ENCODE measurements at regions not wholly inside any gene's neighbourhood (a gene's known extent, or its start where the extent isn't known, plus 50 kb on each side); places are given as distances from the start of the nearest gene placed in this dataset.

GRCh38 chr6:1502041-1502440 is 107.7 kb upstream of the FOXC1 start:
- H3K27me3 ChIP-seq (replicated peaks in 2 of 5; ENCODE audit: control insufficient read depth in 4 of 5, insufficient read depth in 5 of 5, low read length in 4 of 5): peaks cover 0 to 8% (median 0%) of the 10 kb centered on the region in 5 experiments
- no peak overlapping the region for H3K4me3 ChIP-seq (ENCODE audit: control insufficient read depth in 1 of 7, extremely low read depth in 1 of 7, insufficient read depth in 4 of 7, low read depth in 2 of 7, low read length in 6 of 7)
- H3K4me1 ChIP-seq (ENCODE audit: control extremely low read depth in 1 of 4, control insufficient read depth in 4 of 4, insufficient read depth in 4 of 4, low read length in 3 of 4): no peaks in the 10 kb centered on the region
- no peaks in the 10 kb centered on the region for H3K36me3 ChIP-seq (ENCODE audit: control insufficient read depth in 4 of 4, insufficient read depth in 4 of 4, low read length in 3 of 4)
- ChIA-PET CTCF (no interaction called here), POLR2A (no interaction called here)
- no peak for DNase-seq
- no peaks in the 10 kb centered on the region for H3K9me3 ChIP-seq (ENCODE audit: control extremely low read depth in 1 of 5, control insufficient read depth in 4 of 5, insufficient read depth in 2 of 5, low read depth in 1 of 5, low read length in 4 of 5)
- WGBS (ENCODE audit: insufficient coverage): 90% methylated on average over 4 of the region's 7 CpGs
- H3K27ac ChIP-seq (ENCODE audit: insufficient read depth in 1 of 2, low read depth in 1 of 2, low read length in 2 of 2, poor library complexity in 1 of 2, severe bottlenecking in 2 of 2): no peak overlapping the region

GRCh38 chr6:1503811-1504210 is 105.9 kb upstream of the FOXC1 start:
- H3K27ac ChIP-seq (ENCODE audit: insufficient read depth in 1 of 2, low read depth in 1 of 2, low read length in 2 of 2, poor library complexity in 1 of 2, severe bottlenecking in 2 of 2): no peak overlapping the region
- H3K4me1 ChIP-seq (ENCODE audit: control extremely low read depth in 1 of 4, control insufficient read depth in 4 of 4, insufficient read depth in 4 of 4, low read length in 3 of 4): no peaks in the 10 kb centered on the region
- H3K4me3 ChIP-seq (ENCODE audit: control insufficient read depth in 1 of 7, extremely low read depth in 1 of 7, insufficient read depth in 4 of 7, low read depth in 2 of 7, low read length in 6 of 7): no peak overlapping the region
- no peaks in the 10 kb centered on the region for H3K36me3 ChIP-seq (ENCODE audit: control insufficient read depth in 4 of 4, insufficient read depth in 4 of 4, low read length in 3 of 4)
- H3K27me3 ChIP-seq (replicated peaks in 2 of 5; ENCODE audit: control insufficient read depth in 4 of 5, insufficient read depth in 5 of 5, low read length in 4 of 5): peaks cover 0 to 8% (median 0%) of the 10 kb centered on the region in 5 experiments
- CTCF ChIA-PET: no interaction called here
- POLR2A ChIA-PET: no interaction called here
- WGBS (ENCODE audit: insufficient coverage): 80% methylated on average over 1 of the region's 3 CpGs
- DNase-seq: no peak
- H3K9me3 ChIP-seq (ENCODE audit: control extremely low read depth in 1 of 5, control insufficient read depth in 4 of 5, insufficient read depth in 2 of 5, low read depth in 1 of 5, low read length in 4 of 5): peaks cover 0 to 1% (median 0%) of the 10 kb centered on the region in 5 experiments

GRCh38 chr6:1504465-1504864 is 105.2 kb upstream of the FOXC1 start:
- ChIA-PET CTCF (no interaction called here), POLR2A (no interaction called here)
- Histone ChIP-seq H3K36me3 (ENCODE audit: control insufficient read depth in 4 of 4, insufficient read depth in 4 of 4, low read length in 3 of 4) (no peaks in the 10 kb centered on the region), H3K27ac (ENCODE audit: insufficient read depth in 1 of 2, low read depth in 1 of 2, low read length in 2 of 2, poor library complexity in 1 of 2, severe bottlenecking in 2 of 2) (no peak overlapping the region), H3K27me3 (replicated peaks in 2 of 5; ENCODE audit: control insufficient read depth in 4 of 5, insufficient read depth in 5 of 5, low read length in 4 of 5) (peaks cover 0 to 8% (median 0%) of the 10 kb centered on the region in 5 experiments), H3K4me3 (ENCODE audit: control insufficient read depth in 1 of 7, extremely low read depth in 1 of 7, insufficient read depth in 4 of 7, low read depth in 2 of 7, low read length in 6 of 7) (no peak overlapping the region), H3K9me3 (ENCODE audit: control extremely low read depth in 1 of 5, control insufficient read depth in 4 of 5, insufficient read depth in 2 of 5, low read depth in 1 of 5, low read length in 4 of 5) (peaks cover 0 to 7% (median 0%) of the 10 kb centered on the region in 5 experiments), H3K4me1 (ENCODE audit: control extremely low read depth in 1 of 4, control insufficient read depth in 4 of 4, insufficient read depth in 4 of 4, low read length in 3 of 4) (no peaks in the 10 kb centered on the region)
- 99% methylated on average over 10 of the region's 10 CpGs for WGBS (ENCODE audit: insufficient coverage)
- no peak for DNase-seq

- peaks cover 0 to 14% (median 0%) of the 10 kb centered on the region in 5 experiments for H3K27me3 ChIP-seq (replicated peaks in 2 of 5; ENCODE audit: control insufficient read depth in 4 of 5, insufficient read depth in 5 of 5, low read length in 4 of 5)
- no peaks in the 10 kb centered on the region for H3K36me3 ChIP-seq (ENCODE audit: control insufficient read depth in 4 of 4, insufficient read depth in 4 of 4, low read length in 3 of 4)
- H3K4me1 ChIP-seq (ENCODE audit: control extremely low read depth in 1 of 4, control insufficient read depth in 4 of 4, insufficient read depth in 4 of 4, low read length in 3 of 4): no peaks in the 10 kb centered on the region
- H3K27ac ChIP-seq (ENCODE audit: insufficient read depth in 1 of 2, low read depth in 1 of 2, low read length in 2 of 2, poor library complexity in 1 of 2, severe bottlenecking in 2 of 2): no peak overlapping the region
- ChIA-PET POLR2A (no interaction called here), CTCF (no interaction called here)
- peaks cover 0 to 13% (median 5%) of the 10 kb centered on the region in 5 experiments for H3K9me3 ChIP-seq (ENCODE audit: control extremely low read depth in 1 of 5, control insufficient read depth in 4 of 5, insufficient read depth in 2 of 5, low read depth in 1 of 5, low read length in 4 of 5)
- 100% methylated on average over 4 of the region's 6 CpGs for WGBS (ENCODE audit: insufficient coverage)
- DNase-seq: no peak
- no peak overlapping the region for H3K4me3 ChIP-seq (ENCODE audit: control insufficient read depth in 1 of 7, extremely low read depth in 1 of 7, insufficient read depth in 4 of 7, low read depth in 2 of 7, low read length in 6 of 7)
Measured at GRCh38 chr6:1507251-1507650, 102.5 kb upstream of the FOXC1 start.

- no peak for DNase-seq
- WGBS (ENCODE audit: insufficient coverage): 100% methylated on average over 4 of the region's 4 CpGs
- POLR2A ChIA-PET: no interaction called here
- Histone ChIP-seq H3K4me3 (ENCODE audit: control insufficient read depth in 1 of 7, extremely low read depth in 1 of 7, insufficient read depth in 4 of 7, low read depth in 2 of 7, low read length in 6 of 7) (no peak overlapping the region), H3K27me3 (replicated peaks in 2 of 5; ENCODE audit: control insufficient read depth in 4 of 5, insufficient read depth in 5 of 5, low read length in 4 of 5) (peaks cover 0 to 17% (median 0%) of the 10 kb centered on the region in 5 experiments), H3K27ac (ENCODE audit: insufficient read depth in 1 of 2, low read depth in 1 of 2, low read length in 2 of 2, poor library complexity in 1 of 2, severe bottlenecking in 2 of 2) (no peak overlapping the region), H3K36me3 (ENCODE audit: control insufficient read depth in 4 of 4, insufficient read depth in 4 of 4, low read length in 3 of 4) (no peaks in the 10 kb centered on the region), H3K4me1 (ENCODE audit: control extremely low read depth in 1 of 4, control insufficient read depth in 4 of 4, insufficient read depth in 4 of 4, low read length in 3 of 4) (no peaks in the 10 kb centered on the region), H3K9me3 (ENCODE audit: control extremely low read depth in 1 of 5, control insufficient read depth in 4 of 5, insufficient read depth in 2 of 5, low read depth in 1 of 5, low read length in 4 of 5) (peaks cover 0 to 13% (median 5%) of the 10 kb centered on the region in 5 experiments)
- CTCF ChIA-PET: no interaction called here
Measured at GRCh38 chr6:1509241-1509640, 100.5 kb upstream of the FOXC1 start.

GRCh38 chr6:1510239-1510638 is 99.5 kb upstream of the FOXC1 start:
- POLR2A ChIA-PET: no interaction called here
- DNase-seq: no peak
- Histone ChIP-seq H3K4me3 (ENCODE audit: control insufficient read depth in 1 of 7, extremely low read depth in 1 of 7, insufficient read depth in 4 of 7, low read depth in 2 of 7, low read length in 6 of 7) (no peak overlapping the region), H3K9me3 (ENCODE audit: control extremely low read depth in 1 of 5, control insufficient read depth in 4 of 5, insufficient read depth in 2 of 5, low read depth in 1 of 5, low read length in 4 of 5) (peaks cover 0 to 13% (median 5%) of the 10 kb centered on the region in 5 experiments), H3K36me3 (ENCODE audit: control insufficient read depth in 4 of 4, insufficient read depth in 4 of 4, low read length in 3 of 4) (no peaks in the 10 kb centered on the region), H3K27ac (ENCODE audit: insufficient read depth in 1 of 2, low read depth in 1 of 2, low read length in 2 of 2, poor library complexity in 1 of 2, severe bottlenecking in 2 of 2) (no peak overlapping the region), H3K27me3 (replicated peaks in 2 of 5; ENCODE audit: control insufficient read depth in 4 of 5, insufficient read depth in 5 of 5, low read length in 4 of 5) (peaks cover 0 to 14% (median 0%) of the 10 kb centered on the region in 5 experiments), H3K4me1 (ENCODE audit: control extremely low read depth in 1 of 4, control insufficient read depth in 4 of 4, insufficient read depth in 4 of 4, low read length in 3 of 4) (no peaks in the 10 kb centered on the region)
- 100% methylated on average over 1 of the region's 3 CpGs for WGBS (ENCODE audit: insufficient coverage)
- CTCF ChIA-PET: no interaction called here

GRCh38 chr6:1513215-1513780 is 96.4 kb upstream of the FOXC1 start:
- Histone ChIP-seq H3K4me3 (ENCODE audit: control insufficient read depth in 1 of 7, extremely low read depth in 1 of 7, insufficient read depth in 4 of 7, low read depth in 2 of 7, low read length in 6 of 7) (no peak overlapping the region), H3K27ac (ENCODE audit: insufficient read depth in 1 of 2, low read depth in 1 of 2, low read length in 2 of 2, poor library complexity in 1 of 2, severe bottlenecking in 2 of 2) (no peak overlapping the region), H3K9me3 (ENCODE audit: control extremely low read depth in 1 of 5, control insufficient read depth in 4 of 5, insufficient read depth in 2 of 5, low read depth in 1 of 5, low read length in 4 of 5) (peaks cover 0 to 13% (median 5%) of the 10 kb centered on the region in 5 experiments), H3K36me3 (ENCODE audit: control insufficient read depth in 4 of 4, insufficient read depth in 4 of 4, low read length in 3 of 4) (no peaks in the 10 kb centered on the region), H3K4me1 (ENCODE audit: control extremely low read depth in 1 of 4, control insufficient read depth in 4 of 4, insufficient read depth in 4 of 4, low read length in 3 of 4) (peaks cover 0 to 10% (median 7%) of the 10 kb centered on the region in 4 experiments), H3K27me3 (replicated peaks in 2 of 5; ENCODE audit: control insufficient read depth in 4 of 5, insufficient read depth in 5 of 5, low read length in 4 of 5) (peaks cover 0 to 11% (median 0%) of the 10 kb centered on the region in 5 experiments)
- 100% methylated on average over 2 of the region's 3 CpGs for WGBS (ENCODE audit: insufficient coverage)
- POLR2A ChIA-PET: no interaction called here
- no peak for DNase-seq
- CTCF ChIA-PET: interaction anchor here (1.6 kb wide), 1 partner anchor 10 kb away, joined by 4 read pairs; no protein-coding TSS in a partner anchor
